Glutamatergic neuron (in vitro differentiated cells): ENCODE measurements at regions not wholly inside any gene's neighbourhood (a gene's known extent, or its start where the extent isn't known, plus 50 kb on each side); places are given as distances from the start of the nearest gene placed in this dataset.

Experiments used
- DNase-seq: peaks from one replicate; pipeline ENCODE4 v3.0.0; 2022
- H3K27ac Mint-ChIP-seq: one replicate; pipeline ENCODE4 v1.8.0; 2020; ENCODE audit warnings: mild to moderate bottlenecking, mixed read lengths, inconsistent platforms; ENCODE audit not compliant: unreplicated experiment
- H3K27me3 Mint-ChIP-seq: one replicate; pipeline ENCODE4 v1.8.0; 2020; ENCODE audit warnings: mild to moderate bottlenecking, moderate library complexity, mixed read lengths, inconsistent platforms; ENCODE audit not compliant: unreplicated experiment
- H3K36me3 Mint-ChIP-seq: one replicate; pipeline ENCODE4 v1.8.0; 2020; ENCODE audit warnings: mild to moderate bottlenecking, mixed read lengths, inconsistent platforms; ENCODE audit not compliant: unreplicated experiment
- H3K4me1 Mint-ChIP-seq: one replicate; pipeline ENCODE4 v1.8.0; 2020; ENCODE audit warnings: mild to moderate bottlenecking, low read depth, mixed read lengths, inconsistent platforms; ENCODE audit not compliant: unreplicated experiment
- H3K4me3 Mint-ChIP-seq: one replicate; pipeline ENCODE4 v1.8.0; 2020; ENCODE audit warnings: mild to moderate bottlenecking, mixed read lengths, inconsistent platforms; ENCODE audit not compliant: unreplicated experiment
- H3K9me3 Mint-ChIP-seq: one replicate; pipeline ENCODE4 v1.8.0; 2020; ENCODE audit warnings: mild to moderate bottlenecking, moderate library complexity, mixed read lengths, inconsistent platforms; ENCODE audit not compliant: unreplicated experiment
- TF ChIP-seq, protein P1 (sequence below): fragments of 200-600 bp; sonication (generic); IDR thresholded peaks from one replicate; pipeline ENCODE4 v1.5.0; 2021; ENCODE audit not compliant: partially characterized antibody, unreplicated experiment

DNA sequence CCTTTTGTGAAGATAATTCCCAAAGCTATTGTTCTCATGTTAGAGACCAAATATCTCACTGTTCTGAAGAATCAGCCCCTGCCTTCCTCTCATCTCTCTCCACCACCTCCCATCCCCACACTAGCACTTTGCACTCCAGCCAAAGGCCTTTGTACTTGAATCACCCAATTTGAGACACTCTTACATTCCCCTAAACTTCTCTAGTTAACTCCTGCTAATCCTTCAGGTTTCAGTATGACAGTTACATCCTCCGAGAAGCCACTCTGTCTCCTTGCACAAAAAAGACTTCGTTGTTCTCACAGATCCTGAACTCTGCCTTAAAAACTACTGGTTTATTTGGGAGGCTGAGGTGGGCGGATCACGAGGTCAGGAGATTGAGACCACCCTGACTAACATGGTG is 227.5 kb downstream of the PIK3R1 start:
- no peak for DNase-seq
- TF ChIP-seq, protein P1, sequence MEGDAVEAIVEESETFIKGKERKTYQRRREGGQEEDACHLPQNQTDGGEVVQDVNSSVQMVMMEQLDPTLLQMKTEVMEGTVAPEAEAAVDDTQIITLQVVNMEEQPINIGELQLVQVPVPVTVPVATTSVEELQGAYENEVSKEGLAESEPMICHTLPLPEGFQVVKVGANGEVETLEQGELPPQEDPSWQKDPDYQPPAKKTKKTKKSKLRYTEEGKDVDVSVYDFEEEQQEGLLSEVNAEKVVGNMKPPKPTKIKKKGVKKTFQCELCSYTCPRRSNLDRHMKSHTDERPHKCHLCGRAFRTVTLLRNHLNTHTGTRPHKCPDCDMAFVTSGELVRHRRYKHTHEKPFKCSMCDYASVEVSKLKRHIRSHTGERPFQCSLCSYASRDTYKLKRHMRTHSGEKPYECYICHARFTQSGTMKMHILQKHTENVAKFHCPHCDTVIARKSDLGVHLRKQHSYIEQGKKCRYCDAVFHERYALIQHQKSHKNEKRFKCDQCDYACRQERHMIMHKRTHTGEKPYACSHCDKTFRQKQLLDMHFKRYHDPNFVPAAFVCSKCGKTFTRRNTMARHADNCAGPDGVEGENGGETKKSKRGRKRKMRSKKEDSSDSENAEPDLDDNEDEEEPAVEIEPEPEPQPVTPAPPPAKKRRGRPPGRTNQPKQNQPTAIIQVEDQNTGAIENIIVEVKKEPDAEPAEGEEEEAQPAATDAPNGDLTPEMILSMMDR: no peak
- H3K27me3 Mint-ChIP-seq: peaks cover 2% of the 10 kb centered on the region
- no peaks in the 10 kb centered on the region for H3K9me3 Mint-ChIP-seq
- no peaks in the 10 kb centered on the region for H3K36me3 Mint-ChIP-seq
- H3K4me1 Mint-ChIP-seq: peaks cover 4% of the 10 kb centered on the region
- no peak overlapping the region for H3K27ac Mint-ChIP-seq
- H3K4me3 Mint-ChIP-seq: no peak overlapping the region

DNA sequence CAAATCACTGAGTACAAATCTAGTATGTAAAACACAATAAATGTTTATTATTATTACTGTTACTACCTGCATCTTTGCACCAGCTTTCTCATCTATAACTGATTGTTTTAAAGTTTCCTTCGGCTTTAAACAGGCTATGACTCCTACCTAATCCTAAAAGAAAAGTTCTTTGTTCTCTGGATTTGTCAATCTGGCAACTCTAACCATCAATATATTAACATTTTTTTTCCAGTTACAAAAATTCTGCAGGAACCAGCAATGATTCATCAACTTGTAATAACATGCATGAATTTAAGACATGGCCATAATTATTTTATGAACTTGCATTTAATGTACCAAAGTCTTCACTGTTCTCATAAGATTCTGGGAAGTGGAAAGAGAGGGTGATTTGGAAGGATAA is 228.5 kb downstream of the PIK3R1 start:
- H3K4me1 Mint-ChIP-seq: no peaks in the 10 kb centered on the region
- H3K9me3 Mint-ChIP-seq: no peaks in the 10 kb centered on the region
- TF ChIP-seq, protein P1: no peak
- H3K27ac Mint-ChIP-seq: no peak overlapping the region
- H3K27me3 Mint-ChIP-seq: peaks cover 2% of the 10 kb centered on the region
- H3K36me3 Mint-ChIP-seq: no peaks in the 10 kb centered on the region
- no peak overlapping the region for H3K4me3 Mint-ChIP-seq
- DNase-seq: no peak

DNA sequence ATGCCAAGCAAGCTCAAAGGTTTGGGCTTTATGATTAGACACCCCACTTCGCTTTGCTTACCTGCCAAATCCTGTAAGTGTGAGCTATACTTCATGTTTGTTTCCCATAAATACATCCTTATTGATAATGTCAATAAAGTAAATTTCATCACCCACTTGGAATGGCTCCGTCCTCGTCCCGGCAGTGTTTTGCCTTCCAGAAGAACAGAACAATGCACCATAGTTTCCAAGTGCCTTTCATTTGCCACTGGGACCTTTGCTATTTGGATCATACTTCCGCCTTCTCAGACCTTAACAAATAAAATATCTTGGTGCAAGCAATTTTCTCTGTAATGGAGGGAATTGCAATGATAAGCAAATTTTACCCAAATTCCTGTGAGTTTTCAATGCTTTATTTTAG is 229.3 kb downstream of the PIK3R1 start:
- Mint-ChIP-seq H3K27ac (no peak overlapping the region), H3K36me3 (no peaks in the 10 kb centered on the region), H3K4me3 (no peak overlapping the region), H3K9me3 (no peaks in the 10 kb centered on the region), H3K27me3 (peaks cover 2% of the 10 kb centered on the region), H3K4me1 (no peaks in the 10 kb centered on the region)
- TF ChIP-seq, protein P1: no peak
- no peak for DNase-seq

DNA sequence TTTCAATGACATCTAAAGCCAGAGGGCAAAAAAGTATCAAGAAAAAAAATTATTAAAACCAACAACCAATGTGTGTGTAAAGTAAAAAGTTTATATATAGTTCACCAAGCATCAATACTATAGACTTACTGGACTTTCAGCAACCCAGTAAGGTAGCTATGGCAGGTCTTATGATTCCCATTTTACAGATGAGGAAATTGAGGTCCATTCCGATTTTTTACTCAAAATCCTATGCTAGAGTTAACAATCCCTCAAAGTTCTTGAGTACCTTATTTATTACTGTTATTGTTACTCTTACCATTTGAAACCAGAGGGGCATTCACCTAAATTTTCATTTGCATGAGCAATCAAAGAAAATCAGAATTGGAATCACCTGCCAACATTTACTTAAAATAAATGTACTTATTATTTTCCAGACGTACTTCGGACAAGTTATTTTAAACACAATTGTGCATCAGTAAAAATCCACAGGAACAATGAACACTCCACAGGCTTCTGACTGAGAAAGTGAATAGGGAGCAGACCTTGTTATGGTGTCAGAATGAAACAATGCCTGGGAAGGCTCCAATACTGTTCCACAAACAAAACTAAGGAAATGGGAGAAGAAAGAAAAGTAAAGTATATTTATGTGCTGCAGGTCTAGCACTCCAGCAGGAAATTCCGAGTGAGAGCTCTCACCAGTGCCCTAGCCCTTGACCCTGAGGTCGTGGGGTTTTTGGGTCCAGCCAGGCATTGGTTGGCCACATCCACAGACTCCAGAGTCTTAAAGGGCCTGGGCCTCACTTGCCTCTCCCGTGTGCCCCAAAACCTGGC is 229.9 kb downstream of the PIK3R1 start:
- H3K27me3 Mint-ChIP-seq: no peaks in the 10 kb centered on the region
- TF ChIP-seq, protein P1: no peak
- H3K27ac Mint-ChIP-seq: no peak overlapping the region
- H3K9me3 Mint-ChIP-seq: no peaks in the 10 kb centered on the region
- DNase-seq: no peak
- no peak overlapping the region for H3K4me3 Mint-ChIP-seq
- no peaks in the 10 kb centered on the region for H3K36me3 Mint-ChIP-seq
- H3K4me1 Mint-ChIP-seq: no peaks in the 10 kb centered on the region

DNA sequence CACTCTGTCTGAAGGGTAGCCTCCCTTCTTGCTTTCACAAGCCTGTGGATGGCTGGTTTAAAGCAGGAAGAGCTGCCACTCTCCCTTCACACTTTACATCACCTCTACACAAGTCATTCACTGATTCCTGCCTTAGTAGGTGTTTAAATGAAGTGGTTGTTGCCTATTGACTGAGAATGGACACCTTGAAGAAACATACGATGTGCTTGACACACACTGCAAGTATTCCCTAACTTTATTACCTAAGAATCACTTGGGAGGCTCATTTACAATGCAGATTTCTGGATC is 230.5 kb downstream of the PIK3R1 start:
- TF ChIP-seq, protein P1: no peak
- Mint-ChIP-seq H3K9me3 (no peaks in the 10 kb centered on the region), H3K36me3 (no peaks in the 10 kb centered on the region), H3K4me3 (no peak overlapping the region), H3K27me3 (no peaks in the 10 kb centered on the region), H3K4me1 (no peaks in the 10 kb centered on the region), H3K27ac (no peak overlapping the region)
- DNase-seq: no peak
